SIG-M5 (cell line): ENCODE measurements at regions not wholly inside any gene's neighbourhood (a gene's known extent, or its start where the extent isn't known, plus 50 kb on each side); places are given as distances from the start of the nearest gene placed in this dataset.
"Not testable (repeated sequence)": the region's sequence is repeated elsewhere in the genome, so short reads cannot be mapped to it uniquely, and the experiment has no call there.

Experiments used
- DNase-seq: peaks from one replicate; lab custom pipeline; 2025; lab: John Stamatoyannopoulos, UW

GRCh38 chr2:58620093-58620492 lies 379.0 kb upstream of the FANCL start:
- no peak for DNase-seq

- DNase-seq, result no peak
Measured at GRCh38 chr2:58616961-58617360, 375.8 kb upstream of the FANCL start.

- no peak for DNase-seq
Measured at GRCh38 chr2:58614219-58614618, 373.1 kb upstream of the FANCL start.

- DNase-seq, result no peak
Measured at GRCh38 chr2:58612973-58613372, 371.8 kb upstream of the FANCL start.

GRCh38 chr2:58609326-58609725 lies 368.2 kb upstream of the FANCL start:
- peak; percentile 56 for DNase-seq

GRCh38 chr2:58608146-58608545 lies 367.0 kb upstream of the FANCL start:
- DNase-seq, result no peak

- DNase-seq, result no peak
Measured at GRCh38 chr2:58607448-58607847, 366.3 kb upstream of the FANCL start.

- no peak for DNase-seq
Measured at GRCh38 chr2:58606799-58607198, 365.7 kb upstream of the FANCL start.

- DNase-seq, result no peak
Measured at GRCh38 chr2:58604096-58604495, 363.0 kb upstream of the FANCL start.

GRCh38 chr2:58601017-58601416 lies 359.9 kb upstream of the FANCL start:
- DNase-seq, result no peak

GRCh38 chr2:58598171-58598570 lies 357.0 kb upstream of the FANCL start:
- no peak for DNase-seq

GRCh38 chr2:58595714-58596113 lies 354.6 kb upstream of the FANCL start:
- no peak for DNase-seq

- DNase-seq, result no peak
Measured at GRCh38 chr2:58594762-58595161, 353.6 kb upstream of the FANCL start.

- DNase-seq, result no peak
Measured at GRCh38 chr2:58594175-58594574, 353.1 kb upstream of the FANCL start.

- not testable (repeated sequence) for DNase-seq
Measured at GRCh38 chr2:58586178-58586577, 345.1 kb upstream of the FANCL start.

GRCh38 chr2:58585233-58585632 lies 344.1 kb upstream of the FANCL start:
- no peak for DNase-seq

- DNase-seq, result no peak
Measured at GRCh38 chr2:58584606-58585118, 343.5 kb upstream of the FANCL start.

GRCh38 chr2:58578276-58578675 lies 337.2 kb upstream of the FANCL start:
- no peak for DNase-seq

- no peak for DNase-seq
Measured at GRCh38 chr2:58574873-58575272, 333.7 kb upstream of the FANCL start.

GRCh38 chr2:58572731-58573130 lies 331.6 kb upstream of the FANCL start:
- DNase-seq, result no peak

- DNase-seq, result peak; percentile 9
Measured at GRCh38 chr2:58571181-58571852, 330.2 kb upstream of the FANCL start.

GRCh38 chr2:58569475-58570185 lies 328.5 kb upstream of the FANCL start:
- no peak for DNase-seq

- no peak for DNase-seq
Measured at GRCh38 chr2:58568901-58569300, 327.8 kb upstream of the FANCL start.

GRCh38 chr2:58562276-58562675 lies 321.2 kb upstream of the FANCL start:
- DNase-seq, result no peak
